ENCODE measurements at regions not wholly inside any gene's neighbourhood (a gene's known extent, or its start where the extent isn't known, plus 50 kb on each side); places are given as distances from the start of the nearest gene placed in this dataset.

DNA sequence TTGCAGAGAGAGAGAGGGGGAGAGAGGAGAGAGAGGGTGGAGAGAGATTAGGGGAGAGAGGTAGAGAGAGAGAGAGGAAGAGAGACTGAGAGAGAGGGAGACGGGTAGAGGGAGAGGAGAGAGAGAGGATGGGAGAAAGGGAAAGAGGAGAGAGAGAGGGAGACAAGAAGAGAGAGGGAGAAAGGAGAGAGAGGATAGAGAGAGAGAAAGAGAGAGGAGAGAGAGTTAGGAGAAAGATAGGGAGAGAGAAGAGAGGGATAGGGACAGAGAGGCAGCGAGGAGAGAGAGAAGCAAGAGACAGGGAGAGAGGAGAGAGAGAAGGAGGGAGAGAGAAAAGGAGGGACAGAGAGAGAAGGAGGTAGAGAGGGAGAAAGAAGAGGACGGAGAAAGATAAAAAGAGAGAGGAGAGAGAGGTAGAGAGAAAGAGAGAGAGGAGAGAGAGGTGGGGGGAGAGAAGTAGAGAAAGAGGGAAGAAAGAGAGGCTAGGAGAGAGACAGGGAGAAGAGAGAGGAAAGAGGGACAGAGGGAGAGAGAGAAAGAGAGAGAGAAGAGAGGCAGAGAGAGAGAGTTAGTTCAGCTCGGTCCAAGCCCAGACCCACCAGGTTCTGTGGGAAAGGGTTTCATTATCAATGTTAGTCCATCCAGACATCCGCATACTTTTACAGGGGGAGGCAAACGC lies 399.3 kb downstream of the ZSWIM6 start:
- 83% methylated on average over 6 of the region's 6 CpGs for WGBS (ENCODE audit: insufficient coverage)
- no peak overlapping the region for H3K27ac ChIP-seq (ENCODE audit: low read length)

DNA sequence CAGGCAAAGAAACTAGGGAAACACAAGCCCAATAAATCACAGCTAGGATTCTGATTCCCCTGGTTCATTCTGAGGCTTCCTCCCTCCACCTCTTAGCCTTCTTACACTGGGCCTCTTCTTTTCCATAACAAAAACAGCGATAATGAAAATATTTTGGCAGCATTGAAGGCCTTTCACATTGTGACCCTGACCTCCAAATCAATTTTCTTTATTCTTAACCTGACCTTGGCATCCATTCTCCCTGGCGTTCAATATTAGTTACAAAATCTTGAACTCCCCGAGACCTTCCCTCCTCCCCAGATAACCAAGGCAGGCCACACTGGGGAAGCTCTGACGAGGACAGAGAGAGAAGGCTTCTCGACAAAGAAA lies 399.9 kb downstream of the ZSWIM6 start:
- no peaks in the 10 kb centered on the region for H3K36me3 Mint-ChIP-seq
- no peak for ATAC-seq
- no peaks in the 10 kb centered on the region for H3K27me3 ChIP-seq (ENCODE audit: control insufficient read depth, insufficient read depth, low read length)
- no peak overlapping the region for H3K4me3 Mint-ChIP-seq
- peaks cover 0 to 6% of the 10 kb centered on the region in 2 donors for H3K9me3 Mint-ChIP-seq
- DNase-seq = no peak
- no peaks in the 10 kb centered on the region for H3K4me1 Mint-ChIP-seq
- H3K4me3 ChIP-seq (ENCODE audit: low read length) = no peak overlapping the region
- intact Hi-C loops (cut with micrococcal nuclease) = no loop called here
- TF ChIP-seq, protein P1, sequence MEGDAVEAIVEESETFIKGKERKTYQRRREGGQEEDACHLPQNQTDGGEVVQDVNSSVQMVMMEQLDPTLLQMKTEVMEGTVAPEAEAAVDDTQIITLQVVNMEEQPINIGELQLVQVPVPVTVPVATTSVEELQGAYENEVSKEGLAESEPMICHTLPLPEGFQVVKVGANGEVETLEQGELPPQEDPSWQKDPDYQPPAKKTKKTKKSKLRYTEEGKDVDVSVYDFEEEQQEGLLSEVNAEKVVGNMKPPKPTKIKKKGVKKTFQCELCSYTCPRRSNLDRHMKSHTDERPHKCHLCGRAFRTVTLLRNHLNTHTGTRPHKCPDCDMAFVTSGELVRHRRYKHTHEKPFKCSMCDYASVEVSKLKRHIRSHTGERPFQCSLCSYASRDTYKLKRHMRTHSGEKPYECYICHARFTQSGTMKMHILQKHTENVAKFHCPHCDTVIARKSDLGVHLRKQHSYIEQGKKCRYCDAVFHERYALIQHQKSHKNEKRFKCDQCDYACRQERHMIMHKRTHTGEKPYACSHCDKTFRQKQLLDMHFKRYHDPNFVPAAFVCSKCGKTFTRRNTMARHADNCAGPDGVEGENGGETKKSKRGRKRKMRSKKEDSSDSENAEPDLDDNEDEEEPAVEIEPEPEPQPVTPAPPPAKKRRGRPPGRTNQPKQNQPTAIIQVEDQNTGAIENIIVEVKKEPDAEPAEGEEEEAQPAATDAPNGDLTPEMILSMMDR (IDR thresholded peaks at IDR 0.05) = no peak
- H3K27ac Mint-ChIP-seq = no peak overlapping the region
- H3K4me1 ChIP-seq (ENCODE audit: control insufficient read depth, insufficient read depth, low read length) = no peaks in the 10 kb centered on the region
- WGBS (ENCODE audit: insufficient coverage) = 76% methylated on average over 5 of the region's 5 CpGs
- H3K27ac ChIP-seq (ENCODE audit: low read length) = no peak overlapping the region
- H3K9me3 ChIP-seq (ENCODE audit: control insufficient read depth, insufficient read depth, low read length) = no peaks in the 10 kb centered on the region
- H3K36me3 ChIP-seq (ENCODE audit: control insufficient read depth, insufficient read depth, low read length) = no peaks in the 10 kb centered on the region
- peaks cover 4 to 28% of the 10 kb centered on the region in 2 donors for H3K27me3 Mint-ChIP-seq (ENCODE audit: low read depth in 2 of 2)

More for the DNA sequence above, 399.3 kb downstream of the ZSWIM6 start:
- H3K9me3 ChIP-seq (ENCODE audit: control insufficient read depth, insufficient read depth, low read length) = no peaks in the 10 kb centered on the region
- TF ChIP-seq, protein P1 (IDR thresholded peaks at IDR 0.05) = no peak
- H3K4me3 Mint-ChIP-seq = no peak overlapping the region
- H3K4me1 Mint-ChIP-seq = no peaks in the 10 kb centered on the region
- peaks cover 4 to 28% of the 10 kb centered on the region in 2 donors for H3K27me3 Mint-ChIP-seq (ENCODE audit: low read depth in 2 of 2)
- intact Hi-C loops (cut with micrococcal nuclease) = no loop called here
- H3K36me3 Mint-ChIP-seq = no peaks in the 10 kb centered on the region
- no peaks in the 10 kb centered on the region for H3K36me3 ChIP-seq (ENCODE audit: control insufficient read depth, insufficient read depth, low read length)
- H3K27ac Mint-ChIP-seq = no peak overlapping the region
- DNase-seq (no peak), ATAC-seq (no peak)
- H3K4me1 ChIP-seq (ENCODE audit: control insufficient read depth, insufficient read depth, low read length) = no peaks in the 10 kb centered on the region
- H3K9me3 Mint-ChIP-seq = peaks cover 0 to 6% of the 10 kb centered on the region in 2 donors
- H3K4me3 ChIP-seq (ENCODE audit: low read length) = no peak overlapping the region
- H3K27me3 ChIP-seq (ENCODE audit: control insufficient read depth, insufficient read depth, low read length) = no peaks in the 10 kb centered on the region

DNA sequence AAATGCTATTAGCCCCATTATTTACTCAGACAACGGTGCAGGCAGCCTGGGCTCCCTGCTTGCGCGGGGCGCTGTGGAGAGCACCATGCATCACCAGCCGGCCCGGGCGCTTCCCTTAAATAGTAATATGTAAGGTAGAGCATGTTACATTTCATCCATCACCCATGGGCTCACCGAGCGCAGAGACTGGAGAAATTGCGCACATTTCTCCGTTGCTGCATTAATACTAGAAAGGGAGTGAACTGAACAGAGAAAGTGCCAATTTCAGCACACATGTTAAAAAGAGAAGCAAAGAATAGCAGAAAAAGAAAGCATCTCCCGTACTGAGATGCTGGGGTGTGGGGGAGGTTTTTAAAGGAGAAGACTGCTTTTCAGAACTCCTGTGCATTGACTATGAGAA lies 400.3 kb downstream of the ZSWIM6 start:
- H3K27ac ChIP-seq (ENCODE audit: low read length) = no peak overlapping the region
- Mint-ChIP-seq H3K4me3 (no peak overlapping the region), H3K36me3 (no peaks in the 10 kb centered on the region), H3K4me1 (no peaks in the 10 kb centered on the region), H3K27ac (no peak overlapping the region), H3K9me3 (peaks cover 0 to 6% of the 10 kb centered on the region in 2 donors), H3K27me3 (ENCODE audit: low read depth in 2 of 2) (peaks cover 4 to 28% of the 10 kb centered on the region in 2 donors)
- ATAC-seq = no peak
- WGBS (ENCODE audit: insufficient coverage) = 71% methylated on average over 6 of the region's 12 CpGs
- H3K4me1 ChIP-seq (ENCODE audit: control insufficient read depth, insufficient read depth, low read length) = no peaks in the 10 kb centered on the region
- H3K9me3 ChIP-seq (ENCODE audit: control insufficient read depth, insufficient read depth, low read length) = no peaks in the 10 kb centered on the region
- intact Hi-C loops (cut with micrococcal nuclease) = no loop called here
- no peak for DNase-seq
- no peak overlapping the region for H3K4me3 ChIP-seq (ENCODE audit: low read length)
- TF ChIP-seq, protein P1 (IDR thresholded peaks at IDR 0.05) = no peak
- no peaks in the 10 kb centered on the region for H3K36me3 ChIP-seq (ENCODE audit: control insufficient read depth, insufficient read depth, low read length)
- no peaks in the 10 kb centered on the region for H3K27me3 ChIP-seq (ENCODE audit: control insufficient read depth, insufficient read depth, low read length)

DNA sequence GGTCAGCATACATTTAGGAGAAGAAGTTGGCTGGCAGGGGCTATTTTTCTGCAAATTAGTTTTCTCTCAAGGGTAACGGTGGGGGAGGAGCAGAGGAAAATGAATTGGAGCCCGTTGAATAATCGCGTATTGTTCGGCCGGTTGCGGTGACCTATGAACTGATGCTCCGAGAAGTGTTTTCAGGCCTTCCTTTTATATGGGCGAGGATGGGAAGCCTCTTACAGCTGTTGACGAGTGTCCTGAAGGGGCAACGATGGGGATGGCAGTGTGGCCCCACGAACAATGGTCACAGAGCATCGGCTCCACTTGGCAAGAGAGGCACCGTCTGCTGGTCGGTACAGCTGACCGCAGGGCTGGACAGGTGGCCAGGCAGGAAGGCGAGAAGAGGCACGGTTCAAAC lies 400.7 kb downstream of the ZSWIM6 start:
- H3K36me3 ChIP-seq (ENCODE audit: control insufficient read depth, insufficient read depth, low read length) = no peaks in the 10 kb centered on the region
- no peaks in the 10 kb centered on the region for H3K4me1 ChIP-seq (ENCODE audit: control insufficient read depth, insufficient read depth, low read length)
- TF ChIP-seq, protein P1 (IDR thresholded peaks at IDR 0.05) = no peak
- no peak for ATAC-seq
- DNase-seq = no peak
- Mint-ChIP-seq H3K27me3 (ENCODE audit: low read depth in 2 of 2) (peaks cover 4 to 28% of the 10 kb centered on the region in 2 donors), H3K4me3 (no peak overlapping the region), H3K36me3 (no peaks in the 10 kb centered on the region), H3K9me3 (peaks cover 0 to 6% of the 10 kb centered on the region in 2 donors), H3K27ac (no peak overlapping the region), H3K4me1 (no peaks in the 10 kb centered on the region)
- H3K9me3 ChIP-seq (ENCODE audit: control insufficient read depth, insufficient read depth, low read length) = no peaks in the 10 kb centered on the region
- intact Hi-C loops (cut with micrococcal nuclease) = no loop called here
- WGBS (ENCODE audit: insufficient coverage) = 89% methylated on average over 18 of the region's 18 CpGs
- H3K27ac ChIP-seq (ENCODE audit: low read length) = no peak overlapping the region
- H3K4me3 ChIP-seq (ENCODE audit: low read length) = no peak overlapping the region
- H3K27me3 ChIP-seq (ENCODE audit: control insufficient read depth, insufficient read depth, low read length) = no peaks in the 10 kb centered on the region

All from natural killer cell (primary cell).